ENCODE measurements at regions not wholly inside any gene's neighbourhood (a gene's known extent, or its start where the extent isn't known, plus 50 kb on each side); places are given as distances from the start of the nearest gene placed in this dataset.

DNA sequence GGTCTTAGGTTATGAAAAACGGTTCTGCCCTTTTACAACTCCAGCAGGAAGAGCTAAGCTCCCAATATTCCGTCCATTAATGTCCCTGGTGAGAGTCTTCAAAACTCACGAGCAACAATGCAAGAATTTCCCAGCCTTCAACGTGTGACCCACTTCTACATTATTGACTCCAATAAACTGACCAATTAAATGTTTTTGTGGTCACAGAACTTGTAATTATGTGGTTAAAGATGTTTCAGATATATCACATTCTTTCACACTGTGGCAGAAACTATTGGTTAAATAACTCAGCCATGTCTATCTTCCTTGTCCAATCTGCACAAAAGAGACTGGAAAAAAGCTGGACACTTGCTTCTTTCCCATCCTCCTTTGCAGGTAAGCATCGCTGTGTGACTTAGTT, 286.6 kb upstream of the ADAMTS9 start:
- H3K4me3 Mint-ChIP-seq (ENCODE audit: unreplicated experiment) = no peak overlapping the region
- H3K27me3 Mint-ChIP-seq (ENCODE audit: low read depth) = no peaks in the 10 kb centered on the region
- DNase-seq (ENCODE audit: low spot score) = no peak

DNA sequence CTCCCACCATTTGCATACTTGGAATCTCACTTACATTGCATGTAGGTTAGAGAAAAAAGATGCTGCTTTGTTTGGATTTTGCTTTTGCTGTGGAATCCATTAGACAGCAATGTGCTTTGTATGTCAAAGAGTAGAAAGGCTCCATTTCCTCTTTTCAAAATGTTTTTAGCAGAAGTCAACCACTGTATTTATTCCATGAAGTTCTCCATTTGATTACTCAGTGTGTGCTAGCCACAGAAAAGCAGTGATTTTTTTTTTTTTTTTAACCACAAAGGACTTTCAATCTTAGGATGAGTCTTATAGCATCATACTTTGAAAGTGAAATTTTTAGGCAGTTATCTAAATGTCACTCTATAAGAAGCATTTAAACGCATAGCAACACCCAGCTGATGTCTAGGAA, 285.0 kb upstream of the ADAMTS9 start:
- H3K36me3 Mint-ChIP-seq (ENCODE audit: low read depth) = no peaks in the 10 kb centered on the region
- no peak for DNase-seq (ENCODE audit: low spot score)
- TF ChIP-seq, protein P1, sequence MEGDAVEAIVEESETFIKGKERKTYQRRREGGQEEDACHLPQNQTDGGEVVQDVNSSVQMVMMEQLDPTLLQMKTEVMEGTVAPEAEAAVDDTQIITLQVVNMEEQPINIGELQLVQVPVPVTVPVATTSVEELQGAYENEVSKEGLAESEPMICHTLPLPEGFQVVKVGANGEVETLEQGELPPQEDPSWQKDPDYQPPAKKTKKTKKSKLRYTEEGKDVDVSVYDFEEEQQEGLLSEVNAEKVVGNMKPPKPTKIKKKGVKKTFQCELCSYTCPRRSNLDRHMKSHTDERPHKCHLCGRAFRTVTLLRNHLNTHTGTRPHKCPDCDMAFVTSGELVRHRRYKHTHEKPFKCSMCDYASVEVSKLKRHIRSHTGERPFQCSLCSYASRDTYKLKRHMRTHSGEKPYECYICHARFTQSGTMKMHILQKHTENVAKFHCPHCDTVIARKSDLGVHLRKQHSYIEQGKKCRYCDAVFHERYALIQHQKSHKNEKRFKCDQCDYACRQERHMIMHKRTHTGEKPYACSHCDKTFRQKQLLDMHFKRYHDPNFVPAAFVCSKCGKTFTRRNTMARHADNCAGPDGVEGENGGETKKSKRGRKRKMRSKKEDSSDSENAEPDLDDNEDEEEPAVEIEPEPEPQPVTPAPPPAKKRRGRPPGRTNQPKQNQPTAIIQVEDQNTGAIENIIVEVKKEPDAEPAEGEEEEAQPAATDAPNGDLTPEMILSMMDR (IDR thresholded peaks at IDR 0.05) = no peak
- H3K27me3 Mint-ChIP-seq (ENCODE audit: low read depth) = no peaks in the 10 kb centered on the region
- H3K27ac Mint-ChIP-seq (ENCODE audit: unreplicated experiment) = no peak overlapping the region
- no peak overlapping the region for H3K4me3 Mint-ChIP-seq (ENCODE audit: unreplicated experiment)
- H3K9me3 Mint-ChIP-seq (ENCODE audit: low read depth) = peaks cover 5% of the 10 kb centered on the region
- H3K4me1 Mint-ChIP-seq (ENCODE audit: low read depth) = peaks cover 14% of the 10 kb centered on the region

More for the DNA sequence above, 286.6 kb upstream of the ADAMTS9 start:
- Mint-ChIP-seq H3K9me3 (ENCODE audit: low read depth) (no peaks in the 10 kb centered on the region), H3K27ac (ENCODE audit: unreplicated experiment) (no peak overlapping the region), H3K36me3 (ENCODE audit: low read depth) (no peaks in the 10 kb centered on the region), H3K4me1 (ENCODE audit: low read depth) (peaks cover 14% of the 10 kb centered on the region)
- TF ChIP-seq, protein P1 (IDR thresholded peaks at IDR 0.05) = no peak

DNA sequence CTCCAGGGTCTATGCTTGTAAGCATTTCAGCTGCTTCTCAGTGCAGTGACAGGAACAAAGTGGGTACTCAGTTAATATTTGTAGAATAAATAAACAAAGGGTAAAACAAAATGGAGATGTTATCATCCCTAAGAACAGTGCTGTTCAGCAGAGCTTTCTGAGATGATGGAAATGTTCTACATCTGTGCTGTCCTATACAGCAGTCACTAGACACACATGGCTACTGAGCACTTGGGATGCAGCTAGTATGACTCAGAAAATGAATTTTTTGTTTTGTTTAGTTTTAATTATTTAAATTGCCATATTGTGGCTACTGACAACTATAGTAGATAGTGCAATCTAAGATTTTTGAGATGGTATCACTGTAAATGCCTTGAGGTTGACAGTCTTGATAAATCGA, 283.8 kb upstream of the ADAMTS9 start:
- Mint-ChIP-seq H3K27me3 (ENCODE audit: low read depth) (no peaks in the 10 kb centered on the region), H3K36me3 (ENCODE audit: low read depth) (peaks cover 2% of the 10 kb centered on the region), H3K4me3 (ENCODE audit: unreplicated experiment) (no peak overlapping the region), H3K27ac (ENCODE audit: unreplicated experiment) (no peak overlapping the region), H3K9me3 (ENCODE audit: low read depth) (peaks cover 15% of the 10 kb centered on the region), H3K4me1 (ENCODE audit: low read depth) (peaks cover 7% of the 10 kb centered on the region)
- DNase-seq (ENCODE audit: low spot score) = no peak
- TF ChIP-seq, protein P1 (IDR thresholded peaks at IDR 0.05) = no peak

DNA sequence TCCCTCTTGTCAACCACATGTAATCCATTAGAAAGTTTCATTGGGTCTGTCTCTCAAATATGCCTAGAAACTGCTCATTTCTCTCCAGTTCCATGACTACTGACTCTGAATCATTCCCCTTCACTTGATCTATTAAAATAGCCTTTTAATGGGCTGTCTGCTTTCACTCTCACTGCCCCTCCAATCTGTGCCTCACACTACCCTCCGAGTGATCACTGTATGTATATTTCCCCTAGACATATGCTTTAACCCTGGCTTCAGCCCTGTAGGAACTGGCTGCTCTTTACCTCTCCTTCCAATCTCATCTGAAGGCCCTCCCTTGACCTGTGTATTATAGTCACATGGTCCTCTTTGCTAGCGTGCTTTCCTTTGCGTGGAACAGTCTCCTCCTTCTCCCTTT, 282.8 kb upstream of the ADAMTS9 start:
- TF ChIP-seq, protein P1 (IDR thresholded peaks at IDR 0.05) = no peak
- H3K36me3 Mint-ChIP-seq (ENCODE audit: low read depth) = peaks cover 2% of the 10 kb centered on the region
- H3K4me3 Mint-ChIP-seq (ENCODE audit: unreplicated experiment) = no peak overlapping the region
- H3K27me3 Mint-ChIP-seq (ENCODE audit: low read depth) = no peaks in the 10 kb centered on the region
- H3K9me3 Mint-ChIP-seq (ENCODE audit: low read depth) = peaks cover 16% of the 10 kb centered on the region
- no peak for DNase-seq (ENCODE audit: low spot score)
- peaks cover 7% of the 10 kb centered on the region for H3K4me1 Mint-ChIP-seq (ENCODE audit: low read depth)
- no peak overlapping the region for H3K27ac Mint-ChIP-seq (ENCODE audit: unreplicated experiment)

DNA sequence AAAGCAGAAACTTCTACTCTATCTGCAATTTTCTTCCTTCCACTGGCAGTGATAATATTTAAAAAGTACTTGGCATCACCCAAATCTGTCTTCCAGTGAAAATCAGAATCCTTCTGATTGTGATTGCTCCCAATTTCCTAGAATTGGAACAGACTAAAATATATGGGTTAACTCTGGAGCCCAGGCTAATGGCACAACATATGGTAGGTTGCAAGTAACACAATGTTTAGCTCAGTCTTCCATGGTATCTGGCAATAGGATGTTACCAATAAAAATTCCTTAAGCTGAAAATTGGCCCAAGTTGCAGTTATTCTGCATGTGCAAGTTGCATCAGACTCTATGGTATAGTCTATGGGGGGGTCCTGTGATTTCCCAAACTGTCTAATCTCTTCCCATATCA, 273.5 kb upstream of the ADAMTS9 start:
- H3K9me3 Mint-ChIP-seq (ENCODE audit: low read depth) = peaks cover 2% of the 10 kb centered on the region

More for the DNA sequence above, 273.5 kb upstream of the ADAMTS9 start:
- Mint-ChIP-seq H3K36me3 (ENCODE audit: low read depth) (no peaks in the 10 kb centered on the region), H3K27me3 (ENCODE audit: low read depth) (peaks cover 1% of the 10 kb centered on the region), H3K27ac (ENCODE audit: unreplicated experiment) (no peak overlapping the region), H3K4me3 (ENCODE audit: unreplicated experiment) (no peak overlapping the region), H3K4me1 (ENCODE audit: low read depth) (peaks cover 16% of the 10 kb centered on the region)
- TF ChIP-seq, protein P1 (IDR thresholded peaks at IDR 0.05) = no peak
- no peak for DNase-seq (ENCODE audit: low spot score)
